IPS-18c (cell line): ENCODE measurements at regions not wholly inside any gene's neighbourhood (a gene's known extent, or its start where the extent isn't known, plus 50 kb on each side); places are given as distances from the start of the nearest gene placed in this dataset.

Source experiments
- H3K4me3 ChIP-seq: 2 replicates; pipeline ENCODE4 v1.7.0; 2013; ENCODE audit warnings: low read depth, mild to moderate bottlenecking, low read length, moderate library complexity; ENCODE audit not compliant: insufficient read depth
- H3K9me3 ChIP-seq: one replicate; pipeline ENCODE4 v1.6.1; 2013; ENCODE audit warnings: mild to moderate bottlenecking, low read length, moderate library complexity; ENCODE audit not compliant: control insufficient read depth, insufficient read depth

- Histone ChIP-seq H3K9me3 (no peaks in the 10 kb centered on the region), H3K4me3 (no peak overlapping the region)
These were observed 78.4 kb downstream of the SOX9 start for GRCh38 chr17:72199256-72199655.

- H3K4me3 ChIP-seq, result no peak overlapping the region
- H3K9me3 ChIP-seq, result no peaks in the 10 kb centered on the region
These were observed 83.9 kb downstream of the SOX9 start for GRCh38 chr17:72204742-72205141.

DNA sequence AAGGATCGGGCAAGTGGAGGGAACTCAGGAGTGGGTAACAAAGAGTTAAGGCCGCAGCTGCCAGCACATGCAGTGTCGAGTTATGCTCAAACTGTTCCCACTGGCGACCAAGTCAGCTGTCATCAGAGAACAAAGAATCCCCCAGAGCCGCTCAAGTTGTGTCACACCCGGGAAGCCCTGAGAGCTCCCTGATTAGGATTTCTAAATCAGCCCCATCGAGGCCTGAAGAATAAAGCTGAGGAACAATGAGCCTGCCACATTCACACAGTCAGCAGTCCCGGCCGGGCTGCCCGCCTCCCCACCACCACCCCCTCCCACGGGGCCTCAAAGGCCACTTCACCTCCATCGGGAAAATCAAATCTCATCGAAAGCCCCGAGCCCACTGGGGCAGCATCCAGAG, 84.5 kb downstream of the SOX9 start:
- no peak overlapping the region for H3K4me3 ChIP-seq
- H3K9me3 ChIP-seq, result no peaks in the 10 kb centered on the region

DNA sequence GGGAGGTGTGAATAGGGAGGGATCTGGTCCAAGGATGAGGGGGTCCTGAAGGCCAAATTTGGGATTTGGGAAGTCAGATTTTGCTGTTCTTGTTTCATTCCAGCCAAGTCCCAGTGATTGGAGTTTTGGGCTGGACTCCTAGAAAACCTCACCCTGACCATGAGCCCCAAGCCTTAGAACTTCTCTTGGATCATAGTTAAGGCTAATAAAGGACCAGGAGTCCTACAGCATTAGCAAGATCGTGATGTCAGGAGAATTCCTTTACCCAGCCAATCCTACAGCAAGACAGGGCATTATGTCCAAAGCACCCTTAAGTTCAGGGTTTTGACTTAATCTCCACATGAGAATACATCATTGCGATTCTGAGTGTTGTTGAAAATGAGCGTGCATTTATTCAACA, 85.0 kb downstream of the SOX9 start:
- H3K4me3 ChIP-seq, result no peak overlapping the region

GRCh38 chr17:72206376-72206775, 85.6 kb downstream of the SOX9 start:
- Histone ChIP-seq H3K4me3 (no peak overlapping the region), H3K9me3 (no peaks in the 10 kb centered on the region)

More for the DNA sequence above, 85.0 kb downstream of the SOX9 start:
- H3K9me3 ChIP-seq, result no peaks in the 10 kb centered on the region

DNA sequence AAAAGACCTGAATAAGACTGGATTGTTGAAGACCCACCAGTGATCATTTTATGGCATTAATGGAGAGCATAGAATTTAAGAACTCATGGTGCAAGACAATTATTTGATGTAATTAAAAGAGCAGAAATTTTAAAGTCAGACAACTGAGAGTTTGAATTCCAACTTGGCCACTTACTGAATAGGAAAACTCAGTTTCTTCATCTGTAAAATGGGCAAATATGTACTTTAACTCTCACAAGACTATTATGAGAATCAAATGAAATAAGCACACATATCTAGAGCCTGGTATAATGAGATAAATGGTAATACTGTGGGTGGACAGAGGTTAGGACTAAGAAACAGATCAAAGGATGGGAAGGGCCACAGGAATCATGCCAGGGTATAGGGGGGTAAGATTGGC, 88.0 kb downstream of the SOX9 start:
- Histone ChIP-seq H3K9me3 (no peaks in the 10 kb centered on the region), H3K4me3 (no peak overlapping the region)

- Histone ChIP-seq H3K4me3 (no peak overlapping the region), H3K9me3 (no peaks in the 10 kb centered on the region)
These were observed 91.2 kb downstream of the SOX9 start for GRCh38 chr17:72212041-72212440.

GRCh38 chr17:72215490-72215889, 94.7 kb downstream of the SOX9 start:
- H3K4me3 ChIP-seq, result no peak overlapping the region
- H3K9me3 ChIP-seq, result no peaks in the 10 kb centered on the region

GRCh38 chr17:72215928-72216327, 95.1 kb downstream of the SOX9 start:
- H3K9me3 ChIP-seq, result no peaks in the 10 kb centered on the region

GRCh38 chr17:72219137-72219823, 98.5 kb downstream of the SOX9 start:
- Histone ChIP-seq H3K9me3 (no peaks in the 10 kb centered on the region), H3K4me3 (peak overlapping the region; percentile 47)

More at GRCh38 chr17:72215928-72216327, 95.1 kb downstream of the SOX9 start:
- no peak overlapping the region for H3K4me3 ChIP-seq

- Histone ChIP-seq H3K9me3 (no peaks in the 10 kb centered on the region), H3K4me3 (peak overlapping the region; percentile 47)
These were observed 99.1 kb downstream of the SOX9 start for GRCh38 chr17:72219824-72220493.

- no peak overlapping the region for H3K4me3 ChIP-seq
- no peaks in the 10 kb centered on the region for H3K9me3 ChIP-seq
These were observed 102.0 kb downstream of the SOX9 start for GRCh38 chr17:72222661-72223380.

DNA sequence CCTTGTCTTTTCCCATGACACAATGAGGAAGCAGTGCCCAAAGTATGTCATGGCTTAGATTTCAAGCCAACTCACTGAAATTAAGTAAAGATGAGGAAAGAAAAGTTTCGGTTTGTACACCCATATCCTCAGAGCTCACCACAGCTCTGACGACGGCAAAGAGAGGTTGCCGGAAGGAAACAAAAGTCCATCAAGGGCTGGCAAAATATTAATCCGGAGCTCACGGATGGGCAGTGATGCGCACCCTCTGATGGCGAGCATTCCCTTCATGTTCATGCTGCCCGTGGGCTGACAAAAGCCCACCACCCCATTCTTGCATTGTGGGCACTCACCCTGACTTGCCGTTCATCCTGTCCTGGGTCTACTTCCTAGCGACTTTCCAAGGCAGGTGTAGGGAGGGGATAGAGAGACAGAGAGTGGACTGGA, 103.1 kb downstream of the SOX9 start:
- Histone ChIP-seq H3K9me3 (no peaks in the 10 kb centered on the region), H3K4me3 (no peak overlapping the region)

GRCh38 chr17:72226322-72226721, 105.5 kb downstream of the SOX9 start:
- Histone ChIP-seq H3K4me3 (no peak overlapping the region), H3K9me3 (no peaks in the 10 kb centered on the region)

DNA sequence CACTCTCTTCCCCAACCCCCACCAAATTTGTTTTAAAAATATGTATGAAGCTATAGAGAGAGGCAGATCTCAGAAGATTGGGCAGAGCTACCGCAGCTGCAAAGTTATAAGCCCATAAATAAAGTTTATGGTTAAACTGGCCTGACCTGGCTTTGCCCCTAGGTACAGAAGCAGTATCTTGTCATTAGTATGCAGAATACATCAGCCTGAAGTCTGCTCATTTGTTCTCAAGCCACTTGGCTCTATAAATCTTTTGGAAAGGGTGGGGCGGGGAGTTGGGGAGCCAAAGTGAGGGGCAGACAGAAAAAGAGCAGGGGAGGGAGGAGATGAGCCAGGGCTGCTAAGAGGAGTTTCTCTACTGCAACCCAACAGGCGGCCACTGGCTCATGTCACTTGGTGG, 113.2 kb downstream of the SOX9 start:
- Histone ChIP-seq H3K4me3 (no peak overlapping the region), H3K9me3 (no peaks in the 10 kb centered on the region)

- Histone ChIP-seq H3K9me3 (no peaks in the 10 kb centered on the region), H3K4me3 (no peak overlapping the region)
These were observed 114.2 kb downstream of the SOX9 start for GRCh38 chr17:72234985-72235384.

- H3K4me3 ChIP-seq, result no peak overlapping the region
- no peaks in the 10 kb centered on the region for H3K9me3 ChIP-seq
These were observed 116.3 kb downstream of the SOX9 start for GRCh38 chr17:72236980-72237633.
